BLaER1 treated with 17β-estradiol and CSF1 and Interleukin-3, amounts not matched to agents 10 nM and 100 nM (cell line): ENCODE measurements at regions not wholly inside any gene's neighbourhood (a gene's known extent, or its start where the extent isn't known, plus 50 kb on each side); places are given as distances from the start of the nearest gene placed in this dataset.
"Not testable (repeated sequence)": the region's sequence is repeated elsewhere in the genome, so short reads cannot be mapped to it uniquely, and the experiment has no call there.

ENCODE experiments used
- H3K27ac ChIP-seq, 11 experiments: shearing (Covaris generic); formaldehyde crosslinking; 2 replicates each; pipeline ENCODE4 v1.8.1; 2022
- H3K27me3 ChIP-seq, 11 experiments: shearing (Covaris generic); formaldehyde crosslinking; 2 replicates each; pipeline ENCODE4 v1.8.1; 2022
- H3K36me3 ChIP-seq, 11 experiments: shearing (Covaris generic); formaldehyde crosslinking; 2 replicates each; pipeline ENCODE4 v1.8.1; 2022
- H3K4me1 ChIP-seq, 10 experiments: shearing (Covaris generic); formaldehyde crosslinking; 2 replicates each; pipeline ENCODE4 v1.8.1; 2022
- H3K4me2 ChIP-seq, 11 experiments: shearing (Covaris generic); formaldehyde crosslinking; 2 replicates each; pipeline ENCODE4 v1.8.1; 2022
- H3K4me3 ChIP-seq, 10 experiments: shearing (Covaris generic); formaldehyde crosslinking; 2 replicates each; pipeline ENCODE4 v1.8.1; 2022
- H3K9ac ChIP-seq, 11 experiments: shearing (Covaris generic); formaldehyde crosslinking; 2 replicates each; pipeline ENCODE4 v1.8.1; 2022
- H3K9me3 ChIP-seq, 11 experiments: shearing (Covaris generic); formaldehyde crosslinking; replicated peaks in 1 of 11; 2 replicates each; pipeline ENCODE4 v1.8.1; 2022
- H4K20me1 ChIP-seq, 11 experiments: shearing (Covaris generic); formaldehyde crosslinking; 2 replicates each; pipeline ENCODE4 v1.8.1; 2022
- Cebpa-rat ChIP-seq, 11 experiments: shearing (Covaris generic); IDR thresholded peaks; 2 replicates each; pipeline ENCODE4 v1.8.1; 2022

- Histone ChIP-seq H3K4me2 (peak overlapping the region; percentile 61 to 91 (median 74)), H3K36me3 (no peaks in the 10 kb centered on the region), H3K9ac (peak overlapping the region; percentile 13 to 71 (median 54); a peak in 18 of 22 replicates), H3K4me3 (peak overlapping the region in 5 of 10 experiments; percentile 4 to 46 (median 21); a peak in 7 of 20 replicates), H3K9me3 (no peaks in the 10 kb centered on the region), H3K27ac (peak overlapping the region; percentile 48 to 87 (median 78); a peak in 21 of 22 replicates), H3K4me1 (peaks cover 32 to 64% (median 47%) of the 10 kb centered on the region in 10 experiments), H3K27me3 (no peaks in the 10 kb centered on the region), H4K20me1 (no peaks in the 10 kb centered on the region)
- 0 out of 22 replicates have a peak, but pooled peaks of 1 of the 11 experiments have one; percentile 1 for TF ChIP-seq Cebpa-rat (IDR thresholded peaks at IDR 0.05)
These were observed 84.8 kb upstream of the ZNF217 start for GRCh38 chr20:53678315-53678989.

- Histone ChIP-seq H3K4me3 (peak overlapping the region in 5 of 10 experiments; percentile 4 to 46 (median 21); a peak in 7 of 20 replicates), H3K9me3 (no peaks in the 10 kb centered on the region), H3K4me2 (peak overlapping the region; percentile 61 to 91 (median 74)), H3K27ac (peak overlapping the region; percentile 48 to 87 (median 78); a peak in 21 of 22 replicates), H3K36me3 (no peaks in the 10 kb centered on the region), H3K4me1 (peaks cover 32 to 66% (median 47%) of the 10 kb centered on the region in 10 experiments), H3K27me3 (no peaks in the 10 kb centered on the region), H3K9ac (peak overlapping the region; percentile 6 to 71 (median 54); a peak in 19 of 22 replicates), H4K20me1 (no peaks in the 10 kb centered on the region)
- peak in 10 of 11 experiments; percentile 67 to 92 (median 84); a peak in 18 of 22 replicates for TF ChIP-seq Cebpa-rat (IDR thresholded peaks at IDR 0.05)
These were observed 84.0 kb upstream of the ZNF217 start for GRCh38 chr20:53677447-53678314.

- H3K4me1 ChIP-seq = peaks cover 32 to 63% (median 42%) of the 10 kb centered on the region in 10 experiments
- no peak overlapping the region for H3K4me3 ChIP-seq
- H3K36me3 ChIP-seq = no peaks in the 10 kb centered on the region
- H3K27ac ChIP-seq = peak overlapping the region in 8 of 11 experiments; percentile 75 to 87 (median 83); a peak in 11 of 22 replicates
- H3K4me2 ChIP-seq = peak overlapping the region in 7 of 11 experiments; percentile 72 to 91 (median 81); a peak in 11 of 22 replicates
- no peaks in the 10 kb centered on the region for H4K20me1 ChIP-seq
- TF ChIP-seq Cebpa-rat (IDR thresholded peaks at IDR 0.05) = no peak
- no peak overlapping the region; a peak in 1 of 22 replicates for H3K9ac ChIP-seq
- no peaks in the 10 kb centered on the region for H3K9me3 ChIP-seq
- no peaks in the 10 kb centered on the region for H3K27me3 ChIP-seq
These were observed 83.3 kb upstream of the ZNF217 start for GRCh38 chr20:53676987-53677386.

GRCh38 chr20:53676519-53676822 lies 82.8 kb upstream of the ZNF217 start:
- Histone ChIP-seq H3K4me2 (no peak overlapping the region), H3K36me3 (no peaks in the 10 kb centered on the region), H3K27me3 (no peaks in the 10 kb centered on the region), H3K9me3 (no peaks in the 10 kb centered on the region), H3K9ac (no peak overlapping the region), H4K20me1 (no peaks in the 10 kb centered on the region), H3K4me3 (no peak overlapping the region), H3K4me1 (peaks cover 29 to 58% (median 37%) of the 10 kb centered on the region in 10 experiments), H3K27ac (no peak overlapping the region)
- no peak for TF ChIP-seq Cebpa-rat (IDR thresholded peaks at IDR 0.05)

- peaks cover 3 to 21% (median 8%) of the 10 kb centered on the region in 10 experiments for H3K4me1 ChIP-seq
- no peaks in the 10 kb centered on the region for H3K27me3 ChIP-seq
- no peak overlapping the region for H3K27ac ChIP-seq
- H4K20me1 ChIP-seq = no peaks in the 10 kb centered on the region
- H3K4me2 ChIP-seq = no peak overlapping the region
- H3K9me3 ChIP-seq = no peaks in the 10 kb centered on the region
- no peak overlapping the region for H3K4me3 ChIP-seq
- no peak overlapping the region for H3K9ac ChIP-seq
- H3K36me3 ChIP-seq = no peaks in the 10 kb centered on the region
- no peak for TF ChIP-seq Cebpa-rat (IDR thresholded peaks at IDR 0.05)
These were observed 79.0 kb upstream of the ZNF217 start for GRCh38 chr20:53672484-53673129.

- Histone ChIP-seq H3K4me2 (no peak overlapping the region), H3K27me3 (no peaks in the 10 kb centered on the region), H3K4me3 (no peak overlapping the region), H3K36me3 (no peaks in the 10 kb centered on the region), H4K20me1 (no peaks in the 10 kb centered on the region), H3K9me3 (peaks cover 0 to 6% (median 0%) of the 10 kb centered on the region in 11 experiments; a peak in 7 of 22 replicates), H3K4me1 (peaks cover 0 to 11% (median 0%) of the 10 kb centered on the region in 10 experiments; a peak in 5 of 20 replicates), H3K27ac (no peak overlapping the region), H3K9ac (no peak overlapping the region)
- TF ChIP-seq Cebpa-rat (IDR thresholded peaks at IDR 0.05) = no peak
These were observed 77.7 kb upstream of the ZNF217 start for GRCh38 chr20:53671370-53671769.

- not testable (repeated sequence) for H3K36me3 ChIP-seq, H3K9ac ChIP-seq, H3K27me3 ChIP-seq, H3K4me3 ChIP-seq, H4K20me1 ChIP-seq, H3K4me2 ChIP-seq, H3K27ac ChIP-seq
- Histone ChIP-seq H3K4me1 (peaks cover 0 to 15% (median 0%) of the 10 kb centered on the region in 10 experiments; a peak in 5 of 20 replicates), H3K9me3 (peaks cover 0 to 13% (median 6%) of the 10 kb centered on the region in 11 experiments; a peak in 12 of 22 replicates)
These were observed 76.1 kb upstream of the ZNF217 start for GRCh38 chr20:53669517-53670313.

- peaks cover 0 to 13% (median 6%) of the 10 kb centered on the region in 11 experiments; a peak in 12 of 22 replicates for H3K9me3 ChIP-seq
- H3K4me1 ChIP-seq = peaks cover 0 to 19% (median 0%) of the 10 kb centered on the region in 10 experiments; a peak in 6 of 20 replicates
- 0 out of 22 replicates have a peak, but pooled peaks cover 0 to 6% (median 0%) of the 10 kb centered on the region in 11 experiments for H3K36me3 ChIP-seq
- TF ChIP-seq Cebpa-rat (IDR thresholded peaks at IDR 0.05) = no peak
- H3K4me2 ChIP-seq = no peak overlapping the region
- no peaks in the 10 kb centered on the region for H3K27me3 ChIP-seq
- H3K27ac ChIP-seq = no peak overlapping the region
- H3K4me3 ChIP-seq = no peak overlapping the region
- no peaks in the 10 kb centered on the region for H4K20me1 ChIP-seq
- H3K9ac ChIP-seq = no peak overlapping the region
These were observed 75.4 kb upstream of the ZNF217 start for GRCh38 chr20:53668992-53669391.
